ENCODE measurements at regions not wholly inside any gene's neighbourhood (a gene's known extent, or its start where the extent isn't known, plus 50 kb on each side); places are given as distances from the start of the nearest gene placed in this dataset.
"Not testable (repeated sequence)": the region's sequence is repeated elsewhere in the genome, so short reads cannot be mapped to it uniquely, and the experiment has no call there.

DNA sequence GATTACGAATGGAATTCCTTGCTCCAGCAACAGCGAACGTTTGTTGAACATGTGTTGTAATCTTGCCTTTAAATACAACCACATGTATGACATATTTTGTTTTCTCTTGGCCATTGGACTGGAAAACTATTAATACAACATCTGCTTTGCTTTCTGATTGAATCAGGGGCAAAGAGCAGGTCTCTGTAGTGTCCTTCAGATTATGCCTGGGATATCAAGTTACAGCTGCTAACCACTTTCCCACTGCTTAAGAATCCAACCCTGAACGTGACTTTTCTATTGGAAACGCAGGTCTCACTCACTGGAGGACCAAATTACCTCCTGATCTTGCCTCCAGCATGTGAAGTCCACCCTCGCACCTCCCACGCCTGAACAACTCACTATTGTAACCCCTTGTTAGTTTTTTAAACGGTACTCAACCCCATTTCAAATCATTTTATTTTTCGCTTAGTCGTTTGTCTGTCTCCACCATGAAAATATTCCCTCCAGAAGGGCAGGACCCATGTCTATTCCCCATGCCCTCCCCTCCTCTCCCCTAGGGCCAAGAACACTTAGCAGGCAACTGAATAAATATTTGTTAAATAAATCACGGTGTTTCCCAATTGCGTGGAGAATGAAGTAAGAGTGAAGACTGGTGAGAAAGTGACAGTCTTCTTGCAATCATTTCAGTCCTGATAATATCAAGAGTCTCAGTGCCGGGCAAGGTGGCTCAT, 57.4 kb upstream of the MRTFB start:
- Histone ChIP-seq H3K4me1 (peaks cover 0 to 41% (median 7%) of the 10 kb centered on the region in 3 donors), H3K36me3 (no peaks in the 10 kb centered on the region), H3K27ac (peak overlapping the region in 3 of 4 donors; percentile 71 to 80 (median 75)), H3K27me3 (no peaks in the 10 kb centered on the region), H3K9me3 (no peaks in the 10 kb centered on the region), H3K4me3 (peak overlapping the region in 1 of 2 donors; percentile 39)
- peak; percentile 82 for ATAC-seq
- TF ChIP-seq POLR2AphosphoS5 (IDR thresholded peaks at IDR 0.05) (peak; percentile 65), CTCF (IDR thresholded peaks at IDR 0.05) (no peak)
- WGBS, 2 donors (ENCODE audit: low coverage in 1 of 2): 52 to 65% methylated on average over 12 to 13 of the region's 13 CpGs

GRCh38 chr16:14014284-14014625, 56.9 kb upstream of the MRTFB start:
- H3K27me3 ChIP-seq: no peaks in the 10 kb centered on the region
- H3K4me3 ChIP-seq: peak overlapping the region in 1 of 2 donors; percentile 39
- H3K9me3 ChIP-seq: no peaks in the 10 kb centered on the region
- peaks cover 0 to 41% (median 7%) of the 10 kb centered on the region in 3 donors for H3K4me1 ChIP-seq
- WGBS, 2 donors (ENCODE audit: low coverage in 1 of 2): 74 to 75% methylated on average over 2 to 4 of the region's 5 CpGs
- TF ChIP-seq POLR2AphosphoS5 (IDR thresholded peaks at IDR 0.05) (no peak), POLR2A (IDR thresholded peaks at IDR 0.05) (no peak), CTCF (IDR thresholded peaks at IDR 0.05) (no peak), EP300 (IDR thresholded peaks at IDR 0.05) (no peak)
- H3K27ac ChIP-seq: peak overlapping the region in 3 of 4 donors; percentile 71 to 80 (median 75)
- no peak for ATAC-seq
- H3K36me3 ChIP-seq: no peaks in the 10 kb centered on the region

GRCh38 chr16:14015033-14015432, 56.1 kb upstream of the MRTFB start:
- Histone ChIP-seq H3K9me3 (no peaks in the 10 kb centered on the region), H3K4me1 (peaks cover 0 to 41% (median 7%) of the 10 kb centered on the region in 3 donors), H3K36me3 (no peaks in the 10 kb centered on the region), H3K27ac (peak overlapping the region in 3 of 4 donors; percentile 71 to 80 (median 75)), H3K4me3 (peak overlapping the region in 1 of 2 donors; percentile 39), H3K27me3 (no peaks in the 10 kb centered on the region)
- 7 to 28% methylated on average over 3 to 4 of the region's 4 CpGs for WGBS, 2 donors (ENCODE audit: low coverage in 1 of 2)
- no peak for ATAC-seq
- TF ChIP-seq EP300 (IDR thresholded peaks at IDR 0.05): no peak
- TF ChIP-seq CTCF (IDR thresholded peaks at IDR 0.05): no peak
- no peak for TF ChIP-seq POLR2AphosphoS5 (IDR thresholded peaks at IDR 0.05)
- no peak for TF ChIP-seq POLR2A (IDR thresholded peaks at IDR 0.05)

- Histone ChIP-seq H3K4me1 (peaks cover 0 to 41% (median 7%) of the 10 kb centered on the region in 3 donors), H3K36me3 (no peaks in the 10 kb centered on the region)
- 63 to 68% methylated on average over 3 of the region's 11 CpGs for WGBS, 2 donors (ENCODE audit: low coverage in 1 of 2)
These were observed 55.7 kb upstream of the MRTFB start for GRCh38 chr16:14015461-14015860.

DNA sequence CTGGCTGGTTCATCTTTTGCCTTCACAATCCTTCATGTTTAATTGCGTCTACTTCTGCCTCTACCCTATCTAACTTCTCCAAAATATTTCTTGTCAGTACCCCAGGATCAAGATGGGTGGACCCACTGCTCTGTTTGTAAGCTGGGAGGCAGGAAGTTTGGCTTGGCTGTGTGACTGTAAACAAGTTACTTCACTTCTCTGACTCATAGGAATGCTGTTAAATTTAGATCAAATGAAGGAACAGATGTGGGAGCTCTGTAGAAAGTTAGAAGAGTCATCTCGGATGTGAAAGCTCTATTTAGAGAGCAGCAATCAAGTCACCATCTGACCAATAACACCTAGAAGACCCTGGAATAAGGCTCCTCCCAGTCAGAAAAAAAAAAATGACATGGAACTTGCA, 55.2 kb upstream of the MRTFB start:
- TF ChIP-seq EP300 (IDR thresholded peaks at IDR 0.05): no peak
- TF ChIP-seq CTCF (IDR thresholded peaks at IDR 0.05): peak in 1 of 4 experiments; percentile 12
- peak; percentile 66 for TF ChIP-seq POLR2AphosphoS5 (IDR thresholded peaks at IDR 0.05)
- 15 to 80% methylated on average over 1 to 2 of the region's 2 CpGs for WGBS, 2 donors (ENCODE audit: low coverage in 1 of 2)
- H3K27ac ChIP-seq: peak overlapping the region in 3 of 4 donors; percentile 71 to 80 (median 75)
- H3K4me3 ChIP-seq: peak overlapping the region in 1 of 2 donors; percentile 39
- ATAC-seq: peak; percentile 61
- H3K27me3 ChIP-seq: no peaks in the 10 kb centered on the region
- H3K9me3 ChIP-seq: no peaks in the 10 kb centered on the region
- H3K4me1 ChIP-seq: peaks cover 0 to 41% (median 7%) of the 10 kb centered on the region in 3 donors
- H3K36me3 ChIP-seq: no peaks in the 10 kb centered on the region

More at GRCh38 chr16:14015461-14015860, 55.7 kb upstream of the MRTFB start:
- H3K27me3 ChIP-seq: no peaks in the 10 kb centered on the region
- H3K4me3 ChIP-seq: peak overlapping the region in 1 of 2 donors; percentile 39
- no peaks in the 10 kb centered on the region for H3K9me3 ChIP-seq
- no peak for TF ChIP-seq POLR2AphosphoS5 (IDR thresholded peaks at IDR 0.05)
- ATAC-seq: no peak
- peak overlapping the region in 3 of 4 donors; percentile 71 to 80 (median 75) for H3K27ac ChIP-seq

DNA sequence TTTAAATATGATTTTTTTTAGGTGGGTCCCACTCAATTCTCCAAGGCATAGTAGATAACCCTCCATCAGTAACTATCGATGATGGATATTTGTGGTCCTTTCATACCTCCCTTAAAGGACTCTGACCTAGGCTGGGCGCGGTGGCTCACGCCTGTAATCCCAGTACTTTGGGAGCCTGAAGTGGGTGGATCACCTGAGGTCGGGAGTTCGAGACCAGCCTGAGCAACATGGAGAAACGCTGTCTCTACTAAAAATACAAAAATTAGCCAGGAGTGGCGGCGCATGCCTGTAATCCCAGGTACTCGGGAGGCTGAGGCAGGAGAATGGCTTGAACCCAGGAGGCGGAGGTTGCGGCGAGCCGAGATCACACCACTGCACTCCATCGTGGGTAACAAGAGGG, 54.8 kb upstream of the MRTFB start:
- H3K9me3 ChIP-seq, H3K36me3 ChIP-seq, ATAC-seq, H3K4me3 ChIP-seq, H3K27me3 ChIP-seq: not testable (repeated sequence)
- peaks cover 0 to 41% (median 7%) of the 10 kb centered on the region in 3 donors for H3K4me1 ChIP-seq
- H3K27ac ChIP-seq: peak overlapping the region in 3 of 4 donors; percentile 56 to 80 (median 75)
- WGBS, 2 donors (ENCODE audit: low coverage in 1 of 2): 20 to 83% methylated on average over 1 to 13 of the region's 15 CpGs

All from gastroesophageal sphincter (tissue), 4 donors.